ENCODE measurements at regions not wholly inside any gene's neighbourhood (a gene's known extent, or its start where the extent isn't known, plus 50 kb on each side); places are given as distances from the start of the nearest gene placed in this dataset.
A peak's percentile ranks its signal among the peaks of the same experiment; 100 is the strongest.

DNA sequence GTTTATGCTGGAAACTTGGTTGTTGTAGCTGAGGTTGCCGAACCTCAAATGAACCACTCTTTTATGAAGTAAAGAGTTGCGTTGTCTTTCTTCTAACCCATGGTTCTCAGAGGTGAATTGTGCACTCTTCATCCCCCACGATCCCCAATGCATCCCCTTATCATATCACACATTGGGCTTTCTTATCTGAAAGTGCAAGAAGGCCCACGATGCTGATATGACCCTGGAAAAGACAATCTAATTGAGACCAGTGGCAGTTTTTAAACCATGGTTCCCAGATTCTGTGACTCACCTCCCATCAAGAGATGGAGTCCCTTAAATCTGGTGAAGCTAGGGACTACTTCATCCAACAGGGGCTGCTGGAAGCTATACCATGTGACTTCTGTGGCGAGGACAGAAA lies 156.3 kb upstream of the IRX3 start:
- intact Hi-C loops (cut with DNase I), result no loop called here
- no peak for DNase-seq

DNA sequence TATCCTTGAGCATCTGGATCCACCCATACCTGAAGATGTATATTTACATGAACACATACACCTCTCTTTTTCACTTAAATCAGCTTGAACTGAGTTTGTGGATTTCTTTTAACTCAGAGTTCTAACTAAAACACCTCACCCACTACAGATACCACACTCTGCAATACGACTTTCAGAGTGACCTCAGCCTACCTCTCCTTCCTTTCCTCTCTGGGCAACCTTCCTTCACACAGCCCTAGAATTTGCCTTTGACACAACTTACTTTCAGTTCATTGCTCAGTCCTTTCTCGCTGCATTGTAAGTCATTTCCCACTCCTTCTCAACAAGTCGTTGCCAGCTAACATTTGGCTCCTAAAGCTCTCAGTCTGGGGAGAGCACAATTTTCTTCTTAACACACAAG lies 151.9 kb upstream of the IRX3 start:
- DNase-seq, result no peak
- intact Hi-C loops (cut with DNase I), result no loop called here

DNA sequence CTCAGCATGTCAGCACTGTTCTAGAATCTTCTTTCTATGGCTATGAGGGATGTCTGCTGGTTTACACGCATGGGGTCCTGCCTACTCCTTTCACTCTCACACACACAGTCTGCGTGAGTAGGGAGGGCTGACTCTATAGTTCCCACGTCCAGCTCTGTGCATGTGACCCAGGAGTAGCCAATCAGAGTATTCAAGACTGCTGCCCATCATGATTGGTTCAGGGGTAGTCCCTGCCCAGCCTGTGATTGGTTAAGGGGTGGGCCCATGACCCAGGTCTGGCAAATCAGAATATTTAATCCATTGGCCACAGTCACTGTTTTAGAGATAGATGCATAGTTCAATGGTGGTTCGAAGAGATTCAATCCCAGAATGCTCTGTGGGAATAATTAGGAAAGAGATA lies 151.3 kb upstream of the IRX3 start:
- intact Hi-C loops (cut with DNase I), result no loop called here
- DNase-seq, result no peak

DNA sequence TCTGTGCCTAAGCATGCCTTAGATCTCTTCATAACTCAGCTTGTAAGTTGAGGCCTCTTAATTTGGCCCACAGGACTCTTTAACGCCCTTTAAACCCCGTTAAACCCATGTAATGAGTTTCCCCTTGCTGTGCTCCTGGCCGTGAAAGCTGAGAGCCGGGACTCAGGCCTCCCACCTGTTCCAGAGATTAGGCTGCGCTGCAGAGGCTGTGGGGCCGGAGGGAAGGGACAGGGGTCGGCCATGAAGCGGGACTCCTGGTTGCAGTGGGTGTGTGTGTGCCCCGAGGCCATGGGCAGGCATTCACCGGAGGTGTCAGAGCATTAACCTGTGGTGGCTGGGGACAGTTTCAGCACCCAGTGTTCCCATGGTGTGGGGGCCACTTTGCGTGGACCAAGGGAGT lies 150.8 kb upstream of the IRX3 start:
- intact Hi-C loops (cut with DNase I), result no loop called here
- no peak for DNase-seq

GRCh38 chr16:54436346-54436745 lies 149.8 kb upstream of the IRX3 start:
- intact Hi-C loops (cut with DNase I), result no loop called here
- DNase-seq, result no peak

- intact Hi-C loops (cut with DNase I), result no loop called here
- no peak for DNase-seq
These were observed 148.3 kb upstream of the IRX3 start for GRCh38 chr16:54434859-54435258.

- intact Hi-C loops (cut with DNase I), result no loop called here
- DNase-seq, result no peak
These were observed 146.3 kb upstream of the IRX3 start for GRCh38 chr16:54432897-54433229.

DNA sequence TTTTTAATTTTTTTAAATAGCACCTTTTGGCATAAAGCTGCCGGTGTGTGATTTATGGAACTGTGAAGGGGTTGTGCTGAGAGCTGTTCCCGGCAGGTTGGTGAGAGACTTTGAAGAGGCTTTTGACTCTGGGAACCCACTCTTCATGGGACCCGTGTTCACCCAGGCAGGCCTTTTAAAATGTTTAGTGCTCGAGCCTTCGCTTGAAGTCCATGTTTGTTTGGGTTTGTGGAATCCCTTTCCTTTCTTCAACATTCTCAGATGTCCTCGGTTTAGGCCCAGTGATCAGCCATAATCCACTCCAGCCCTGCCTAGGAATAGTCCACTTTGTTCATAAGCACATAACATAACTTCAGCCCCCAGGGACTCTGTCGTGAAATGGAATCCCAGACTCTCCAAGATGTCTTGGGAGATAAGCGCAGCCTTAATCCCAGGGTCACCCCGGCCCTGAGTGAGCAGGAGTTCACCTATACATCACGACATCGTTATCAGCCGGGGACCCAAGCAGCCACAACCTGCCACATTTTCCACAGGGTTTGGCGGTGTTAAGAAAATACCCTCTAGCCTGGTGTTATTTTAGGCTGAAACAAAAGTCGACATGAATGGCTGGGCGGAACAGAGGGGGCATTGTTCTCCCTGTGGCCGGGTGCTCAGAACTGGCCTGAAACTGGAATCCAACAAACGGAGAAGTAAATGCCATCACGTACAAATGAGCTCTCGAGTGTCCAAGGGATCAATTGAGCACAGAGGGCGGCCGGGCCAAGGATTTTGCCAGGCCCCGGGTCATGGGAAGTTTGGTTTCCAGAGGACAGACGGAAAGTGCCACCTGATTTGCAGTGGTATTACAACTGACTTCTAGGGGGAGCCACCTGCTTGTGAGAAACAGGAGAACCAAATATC lies 145.7 kb upstream of the IRX3 start:
- peak in 16 of 42 donors; percentile 12 to 53 (median 29) for DNase-seq
- intact Hi-C loops (cut with DNase I), result no loop called here

- DNase-seq, result no peak
- intact Hi-C loops (cut with DNase I), result no loop called here
These were observed 144.7 kb upstream of the IRX3 start for GRCh38 chr16:54431041-54431996.

- no peak for DNase-seq
- intact Hi-C loops (cut with DNase I), result no loop called here
These were observed 144.0 kb upstream of the IRX3 start for GRCh38 chr16:54430491-54431030.

DNA sequence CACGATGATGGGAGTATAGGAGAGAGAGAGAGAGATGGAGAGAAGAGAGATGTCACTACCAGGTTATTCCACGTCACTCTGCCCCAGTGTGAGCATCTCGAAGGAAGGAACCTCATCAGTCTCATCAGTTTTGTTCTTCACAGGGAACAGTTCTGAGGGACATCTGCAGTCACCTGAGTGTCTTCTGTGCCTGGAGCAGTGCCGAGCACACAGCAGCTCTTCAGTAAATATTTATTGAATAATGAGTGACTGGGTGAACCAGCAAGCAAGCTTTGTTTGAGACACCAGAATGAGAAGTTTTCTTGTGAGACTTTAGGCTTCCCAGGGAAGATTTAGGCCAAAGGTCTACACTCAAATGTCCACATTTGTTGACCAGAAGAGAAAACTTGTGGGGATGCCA lies 142.4 kb upstream of the IRX3 start:
- intact Hi-C loops (cut with DNase I), result no loop called here

DNA sequence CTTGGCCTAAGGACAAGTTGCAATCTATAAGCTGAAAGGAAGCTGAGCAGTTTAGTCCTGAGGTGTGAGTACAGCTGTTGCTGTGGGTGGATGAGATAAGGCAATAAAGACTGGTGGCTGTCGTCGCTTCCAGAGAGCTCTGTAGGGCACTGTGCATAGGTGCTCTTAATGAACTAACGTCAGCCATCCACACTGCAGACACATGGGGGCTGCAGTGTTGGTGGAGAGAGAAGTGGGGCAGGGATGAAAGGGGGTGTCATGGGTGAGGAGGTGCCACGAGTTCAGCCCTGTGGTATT lies 139.9 kb upstream of the IRX3 start:
- DNase-seq, result no peak

More for the DNA sequence above, 142.4 kb upstream of the IRX3 start:
- DNase-seq, result no peak

GRCh38 chr16:54425681-54426552 lies 139.3 kb upstream of the IRX3 start:
- DNase-seq, result peak in 3 of 42 donors; percentile 33 to 65 (median 48)

More for the DNA sequence above, 139.9 kb upstream of the IRX3 start:
- intact Hi-C loops (cut with DNase I), result no loop called here

GRCh38 chr16:54425068-54425467 lies 138.5 kb upstream of the IRX3 start:
- intact Hi-C loops (cut with DNase I), result no loop called here
- DNase-seq, result no peak

More at GRCh38 chr16:54425681-54426552, 139.3 kb upstream of the IRX3 start:
- intact Hi-C loops (cut with DNase I), result no loop called here

GRCh38 chr16:54424043-54424451 lies 137.5 kb upstream of the IRX3 start:
- intact Hi-C loops (cut with DNase I), result no loop called here
- DNase-seq, result peak in 8 of 42 donors; percentile 22 to 64 (median 37)

- intact Hi-C loops (cut with DNase I), result no loop called here
These were observed 136.0 kb upstream of the IRX3 start for GRCh38 chr16:54422569-54422978.

DNA sequence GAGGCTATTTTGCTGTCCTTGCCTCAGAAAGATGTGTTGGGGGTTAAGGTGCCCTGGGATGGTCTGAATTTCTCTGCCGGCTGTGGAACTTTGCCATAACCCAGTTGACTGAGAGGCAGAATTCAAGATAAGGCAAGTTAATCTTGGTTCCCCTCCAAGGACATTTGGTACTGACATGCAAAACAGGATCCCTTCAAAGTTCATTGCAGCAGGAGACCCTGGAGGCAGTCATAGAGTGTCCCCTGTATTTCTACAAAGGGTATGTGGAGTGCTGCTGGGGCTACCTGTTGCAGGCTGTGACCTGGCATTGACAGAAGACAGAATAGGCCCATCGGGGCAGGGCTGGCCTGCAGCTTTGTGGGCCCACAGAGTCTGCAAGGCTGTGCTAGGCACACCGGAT lies 135.6 kb upstream of the IRX3 start:
- intact Hi-C loops (cut with DNase I), result no loop called here
- DNase-seq, result no peak

More at GRCh38 chr16:54422569-54422978, 136.0 kb upstream of the IRX3 start:
- DNase-seq, result no peak

- intact Hi-C loops (cut with DNase I), result no loop called here
- DNase-seq, result no peak
These were observed 134.6 kb upstream of the IRX3 start for GRCh38 chr16:54421220-54421619.

GRCh38 chr16:54418903-54419302 lies 132.3 kb upstream of the IRX3 start:
- DNase-seq, result no peak
- intact Hi-C loops (cut with DNase I), result no loop called here

Data from head of caudate nucleus (tissue), 42 donors.